ENCODE measurements at regions not wholly inside any gene's neighbourhood (a gene's known extent, or its start where the extent isn't known, plus 50 kb on each side); places are given as distances from the start of the nearest gene placed in this dataset.

- no peak for TF ChIP-seq CTCF (IDR thresholded peaks at IDR 0.05; ENCODE audit: insufficient read depth, low read length, missing control alignments)
- no peak for DNase-seq (ENCODE audit: low read depth, low spot score)
- H3K4me3 ChIP-seq (ENCODE audit: low read depth, low read length) = no peak overlapping the region
- POLR2A ChIA-PET = no interaction called here
- CTCF ChIA-PET = no interaction called here
Observed at GRCh38 chr3:137924628-137925027, 85.3 kb upstream of the CLDN18 start.

GRCh38 chr3:137925080-137925479 is 84.9 kb upstream of the CLDN18 start:
- H3K4me3 ChIP-seq (ENCODE audit: low read depth, low read length) = no peak overlapping the region
- DNase-seq (ENCODE audit: low read depth, low spot score) = no peak
- CTCF ChIA-PET = no interaction called here
- no peak for TF ChIP-seq CTCF (IDR thresholded peaks at IDR 0.05; ENCODE audit: insufficient read depth, low read length, missing control alignments)
- POLR2A ChIA-PET = no interaction called here

DNA sequence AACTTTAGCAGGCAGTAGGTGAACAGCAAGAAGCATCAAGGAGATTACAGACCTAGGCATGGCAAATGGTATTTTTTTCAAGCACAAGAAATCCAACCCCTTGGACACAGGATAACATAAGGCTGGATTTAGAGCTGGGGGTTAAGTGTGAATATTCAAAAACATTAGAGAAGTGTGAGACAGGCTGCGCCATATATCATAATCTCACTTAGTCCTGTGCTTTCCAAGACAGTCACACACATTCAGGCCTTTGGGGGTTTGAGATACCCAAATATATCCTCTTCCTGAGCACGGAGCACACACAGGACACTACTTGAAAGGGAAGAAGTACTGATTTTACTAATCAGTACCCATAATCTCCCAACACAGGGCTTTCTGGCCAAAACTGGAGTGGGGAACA is 83.0 kb upstream of the CLDN18 start:
- CTCF ChIA-PET = interaction anchor here (0.9 kb wide), 1 partner anchor 18 kb away, joined by 3 read pairs; no protein-coding TSS in a partner anchor
- no peak overlapping the region for H3K4me3 ChIP-seq (ENCODE audit: low read depth, low read length)
- DNase-seq (ENCODE audit: low read depth, low spot score) = no peak
- POLR2A ChIA-PET = no interaction called here
- no peak for TF ChIP-seq CTCF (IDR thresholded peaks at IDR 0.05; ENCODE audit: insufficient read depth, low read length, missing control alignments)

- ChIA-PET POLR2A (no interaction called here), CTCF (no interaction called here)
- no peak for TF ChIP-seq CTCF (IDR thresholded peaks at IDR 0.05; ENCODE audit: insufficient read depth, low read length, missing control alignments)
- no peak for DNase-seq (ENCODE audit: low read depth, low spot score)
- H3K4me3 ChIP-seq (ENCODE audit: low read depth, low read length) = no peak overlapping the region
Observed at GRCh38 chr3:137930976-137931375, 79.0 kb upstream of the CLDN18 start.

GRCh38 chr3:137938876-137939275 is 71.1 kb upstream of the CLDN18 start:
- ChIA-PET POLR2A (no interaction called here), CTCF (no interaction called here)
- H3K4me3 ChIP-seq (ENCODE audit: low read depth, low read length) = no peak overlapping the region
- no peak for DNase-seq (ENCODE audit: low read depth, low spot score)
- TF ChIP-seq CTCF (IDR thresholded peaks at IDR 0.05; ENCODE audit: insufficient read depth, low read length, missing control alignments) = no peak

GRCh38 chr3:137944593-137944992 is 65.4 kb upstream of the CLDN18 start:
- CTCF ChIA-PET = interaction anchor here (0.5 to 6.4 kb wide), 8 partner anchors 10 to 956 kb away, joined by 3 to 92 read pairs (median 4); no protein-coding TSS in a partner anchor
- H3K4me3 ChIP-seq (ENCODE audit: low read depth, low read length) = no peak overlapping the region
- POLR2A ChIA-PET = no interaction called here
- no peak for DNase-seq (ENCODE audit: low read depth, low spot score)
- TF ChIP-seq CTCF (IDR thresholded peaks at IDR 0.05; ENCODE audit: insufficient read depth, low read length, missing control alignments) = no peak

All from AG04449 (cell line).